ENCODE measurements at regions not wholly inside any gene's neighbourhood (a gene's known extent, or its start where the extent isn't known, plus 50 kb on each side); places are given as distances from the start of the nearest gene placed in this dataset.
"Not testable (repeated sequence)": the region's sequence is repeated elsewhere in the genome, so short reads cannot be mapped to it uniquely, and the experiment has no call there.

DNA sequence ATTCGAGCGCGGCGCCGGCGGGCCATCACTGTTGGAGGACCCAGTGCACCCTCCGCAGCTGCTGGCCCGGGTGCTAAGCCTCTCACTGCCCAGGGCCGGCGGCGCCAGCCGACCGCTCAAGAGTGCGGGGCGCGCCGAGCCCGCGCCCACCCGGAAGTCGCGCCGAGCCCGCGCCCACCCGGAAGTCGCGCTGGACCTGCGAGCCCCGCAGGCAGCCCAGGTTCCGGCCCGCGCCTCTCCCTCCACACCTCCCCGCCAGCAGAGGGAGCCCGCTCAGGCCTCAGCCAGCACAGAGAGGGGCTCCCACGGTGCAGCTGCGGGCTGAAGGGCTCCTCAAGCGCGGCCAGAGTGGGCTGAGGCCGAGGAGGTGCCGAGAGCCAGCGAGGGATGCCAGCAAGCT is 170.8 kb downstream of the GTF2H2C_2 start:
- H3K9me3 ChIP-seq; POLR2A ChIA-PET; H3K4me1 Mint-ChIP-seq; CTCF ChIA-PET; H3K4me3 Mint-ChIP-seq; H3K36me3 Mint-ChIP-seq; ATAC-seq (replicated peaks in 1 of 4); H3K27ac Mint-ChIP-seq; H3K36me3 ChIP-seq (ENCODE audit: control insufficient read depth in 2 of 2, extremely low read depth in 1 of 2, insufficient read depth in 1 of 2, low read length in 1 of 2); H3K9me3 Mint-ChIP-seq; H3K27me3 Mint-ChIP-seq; H3K4me3 ChIP-seq (ENCODE audit: control insufficient read depth in 1 of 2, extremely low read depth in 1 of 2, low read length in 1 of 2); H3K27ac ChIP-seq (ENCODE audit: low read length); H3K27me3 ChIP-seq (replicated peaks in 1 of 2; ENCODE audit: control insufficient read depth in 2 of 2, extremely low read depth in 1 of 2, insufficient read depth in 2 of 2, low read length in 1 of 2); H3K4me1 ChIP-seq (ENCODE audit: control insufficient read depth in 1 of 2, extremely low read depth in 1 of 2, insufficient read depth in 2 of 2, low read length in 2 of 2): not testable (repeated sequence)
- WGBS (ENCODE audit: insufficient coverage), result no CpG with 5 or more reads among the region's 42 CpGs
- peak in 14 of 35 experiments; percentile 0 to 61 (median 15) for DNase-seq
